T-helper 2 cell (primary cell): ENCODE measurements at regions not wholly inside any gene's neighbourhood (a gene's known extent, or its start where the extent isn't known, plus 50 kb on each side); places are given as distances from the start of the nearest gene placed in this dataset.
"Not testable (repeated sequence)": the region's sequence is repeated elsewhere in the genome, so short reads cannot be mapped to it uniquely, and the experiment has no call there.

ENCODE experiments used
- DNase-seq, 5 experiments: peaks; one replicate each; pipeline versions ENCODE4 v3.0.0 to v3.0.0-alpha.2; 2012 to 2022

GRCh38 chr17:68097161-68097805, 61.7 kb downstream of the KPNA2 start:
- no peak for DNase-seq

GRCh38 chr17:68099341-68099753, 63.8 kb downstream of the KPNA2 start:
- not testable (repeated sequence) for DNase-seq

DNA sequence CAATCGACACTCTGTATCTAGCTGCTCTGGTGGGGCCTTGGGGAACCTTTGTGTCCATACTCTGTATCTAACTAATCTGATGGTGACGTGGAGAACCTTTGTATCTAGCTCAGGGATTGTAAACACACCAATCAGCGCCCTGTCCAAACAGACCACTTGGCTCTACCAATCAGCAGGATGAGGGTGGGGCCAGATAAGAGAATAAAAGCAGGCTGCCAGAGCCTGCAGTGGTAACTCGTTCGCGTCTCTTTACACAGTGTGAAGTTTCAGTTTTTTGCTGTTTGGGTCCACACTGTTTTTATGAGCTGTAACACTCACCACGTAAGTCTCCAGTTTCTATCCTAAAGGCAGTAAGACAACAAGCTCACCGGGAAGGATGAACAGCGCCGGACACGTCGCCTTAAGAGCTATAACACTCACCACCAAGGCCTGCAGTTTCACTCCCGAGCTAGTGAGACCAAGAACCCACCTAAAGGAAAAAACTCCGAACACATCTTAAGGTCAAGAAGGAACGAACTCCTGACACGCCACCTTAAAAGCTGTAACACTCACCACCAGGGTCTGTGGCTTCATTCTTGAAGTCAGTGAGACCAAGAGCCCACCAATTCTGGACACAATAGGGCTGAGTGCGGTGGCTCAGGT, 64.6 kb downstream of the KPNA2 start:
- DNase-seq = no peak

DNA sequence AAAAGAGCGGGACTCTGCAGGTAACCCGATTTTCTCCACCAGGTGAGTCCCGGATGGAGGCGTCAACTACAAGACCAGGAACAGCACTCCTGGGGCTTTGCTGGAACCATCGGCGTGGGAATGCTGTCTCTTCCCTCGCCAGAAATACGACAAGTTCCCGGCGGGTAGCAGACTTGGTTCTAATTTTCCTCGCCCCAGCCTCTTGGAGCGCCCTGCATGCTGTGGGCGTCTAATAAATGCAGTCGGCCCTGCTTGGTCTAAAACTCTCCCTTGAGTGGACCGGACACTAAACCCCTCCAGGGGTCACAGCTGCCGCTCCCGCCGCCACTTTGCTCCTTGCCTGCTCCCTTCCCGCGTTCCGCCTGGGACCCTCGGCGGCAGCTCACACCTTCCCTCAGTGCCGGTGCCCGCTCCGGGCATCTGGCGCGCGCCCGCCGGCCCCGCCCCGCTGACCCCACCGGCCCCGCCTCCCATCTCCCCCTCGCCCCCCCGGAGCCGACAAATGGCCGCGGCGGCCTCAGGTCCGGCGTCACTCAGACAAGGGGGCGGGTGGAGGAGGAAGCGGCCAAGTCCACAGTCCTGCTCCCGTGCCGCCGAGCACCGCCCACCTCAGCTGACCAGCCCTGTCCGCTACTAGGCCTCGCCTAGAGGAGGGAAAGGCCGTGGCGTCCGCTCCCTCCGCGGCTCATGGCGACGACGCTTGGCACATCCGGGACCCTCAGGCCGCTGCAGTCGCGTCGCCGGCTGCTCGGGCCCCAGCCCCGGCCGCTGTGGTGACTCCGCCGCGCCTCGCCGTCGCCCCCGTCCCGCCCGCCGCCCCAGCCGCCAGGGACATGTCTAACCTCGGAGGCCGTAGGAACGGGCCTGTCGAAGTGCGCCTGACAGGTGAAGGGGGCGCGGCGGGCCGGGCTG, 65.8 kb downstream of the KPNA2 start:
- DNase-seq = peak; percentile 50 to 74 (median 61)

GRCh38 chr17:68101987-68102314, 66.4 kb downstream of the KPNA2 start:
- no peak for DNase-seq

DNA sequence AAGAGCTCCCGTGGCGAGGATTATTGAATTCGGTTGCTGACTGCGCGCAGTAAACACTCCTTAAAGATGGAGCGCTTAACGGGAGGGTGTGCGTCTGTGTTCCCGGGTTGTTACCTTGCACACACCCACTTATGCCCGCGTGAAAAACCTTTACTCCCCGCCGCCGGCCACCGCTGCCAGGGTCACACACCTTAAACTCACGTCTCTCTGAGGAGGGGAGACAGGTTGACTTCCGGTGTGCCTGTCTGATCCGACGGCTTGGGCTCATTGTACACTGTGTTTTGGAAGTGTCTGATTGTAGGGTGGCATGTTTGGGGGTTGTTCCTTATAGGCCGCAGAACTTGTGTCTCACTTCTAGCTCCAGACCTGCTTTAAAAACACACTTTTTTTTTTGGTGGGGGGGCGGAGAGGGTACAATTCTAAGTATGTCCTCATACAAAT, 66.8 kb downstream of the KPNA2 start:
- DNase-seq = peak in 2 of 5 experiments; percentile 31 to 40

- no peak for DNase-seq
Measured at GRCh38 chr17:68103148-68103547, 67.6 kb downstream of the KPNA2 start.

DNA sequence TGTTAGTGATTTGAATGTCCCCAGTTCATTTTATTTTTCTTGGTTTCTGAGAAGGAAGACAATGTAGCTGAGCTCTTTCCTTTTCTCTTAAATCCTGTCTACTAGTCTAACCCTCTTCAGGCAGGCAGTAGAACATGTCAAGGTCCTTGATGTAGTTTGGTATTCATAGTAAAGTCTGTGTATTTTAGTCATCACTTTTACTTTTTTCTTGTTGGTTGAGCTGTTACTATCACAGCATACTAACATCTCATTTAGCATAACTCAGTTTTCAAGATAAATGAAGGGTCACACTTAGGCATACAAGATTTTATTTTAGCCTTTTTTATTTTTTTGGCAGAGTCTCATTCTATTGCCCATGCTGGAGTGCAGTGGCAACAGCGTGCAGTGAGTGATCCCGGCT, 70.5 kb downstream of the KPNA2 start:
- DNase-seq = peak in 1 of 5 experiments; percentile 41

DNA sequence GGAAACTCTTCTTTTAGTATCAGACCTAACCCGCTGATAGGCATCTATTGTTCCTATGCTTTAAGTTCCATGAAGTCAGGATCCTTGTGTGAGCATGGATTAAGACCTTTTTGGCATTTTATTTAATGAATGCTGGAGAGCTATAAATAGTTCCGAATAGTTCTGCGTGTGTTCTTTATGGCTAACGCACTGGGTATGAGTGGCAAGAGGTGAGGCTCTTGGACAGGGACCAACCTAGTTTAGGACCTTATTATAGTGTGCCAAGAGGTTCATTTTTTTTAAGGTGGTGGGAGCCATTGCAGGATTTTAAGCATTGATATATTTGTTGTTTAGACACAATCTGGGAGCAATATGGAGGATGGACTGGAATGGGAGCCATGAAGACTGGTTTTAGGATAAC, 71.8 kb downstream of the KPNA2 start:
- DNase-seq = no peak

- DNase-seq = no peak
Measured at GRCh38 chr17:68108313-68109000, 72.9 kb downstream of the KPNA2 start.

DNA sequence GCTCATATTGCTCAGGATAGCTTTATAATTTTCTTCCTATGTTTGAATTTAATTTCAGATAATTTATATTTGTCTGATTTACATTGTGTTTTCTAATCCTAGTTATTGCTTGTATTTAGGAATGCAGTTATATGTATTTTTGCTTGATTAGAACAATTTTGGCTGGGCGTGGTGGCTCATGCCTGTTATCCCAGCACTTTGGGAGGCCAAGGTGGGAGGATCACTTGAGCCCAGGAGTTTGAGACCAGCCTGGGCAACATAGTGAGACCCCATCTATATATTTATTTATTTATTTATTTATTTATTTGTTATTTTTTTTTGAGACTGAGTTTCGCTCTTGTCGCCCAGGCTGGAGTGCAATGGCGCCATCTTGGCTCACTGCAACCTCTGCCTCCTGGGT, 73.9 kb downstream of the KPNA2 start:
- DNase-seq = not testable (repeated sequence)

GRCh38 chr17:68116211-68116610, 80.7 kb downstream of the KPNA2 start:
- DNase-seq = not testable (repeated sequence)

DNA sequence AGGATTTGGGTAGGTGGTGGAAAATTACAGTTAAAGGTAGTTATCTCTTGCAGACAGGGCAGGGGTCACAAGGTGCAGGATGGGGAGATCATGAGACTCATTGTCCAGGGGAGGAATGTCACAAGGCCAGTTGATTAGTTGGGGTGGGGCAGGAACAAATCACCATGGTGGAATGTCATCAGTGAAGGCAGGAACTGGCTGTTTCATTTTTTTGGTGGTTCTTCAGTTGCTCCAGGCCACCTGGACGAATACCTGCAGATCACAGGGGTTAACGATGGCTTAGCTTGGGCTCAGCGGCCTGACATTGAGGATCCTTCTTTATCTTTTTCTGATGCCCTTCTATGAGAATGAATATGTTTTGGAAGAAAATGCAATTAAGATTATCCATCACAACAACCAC, 87.1 kb downstream of the KPNA2 start:
- no peak for DNase-seq

GRCh38 chr17:68125111-68125870, 89.8 kb downstream of the KPNA2 start:
- DNase-seq = no peak

DNA sequence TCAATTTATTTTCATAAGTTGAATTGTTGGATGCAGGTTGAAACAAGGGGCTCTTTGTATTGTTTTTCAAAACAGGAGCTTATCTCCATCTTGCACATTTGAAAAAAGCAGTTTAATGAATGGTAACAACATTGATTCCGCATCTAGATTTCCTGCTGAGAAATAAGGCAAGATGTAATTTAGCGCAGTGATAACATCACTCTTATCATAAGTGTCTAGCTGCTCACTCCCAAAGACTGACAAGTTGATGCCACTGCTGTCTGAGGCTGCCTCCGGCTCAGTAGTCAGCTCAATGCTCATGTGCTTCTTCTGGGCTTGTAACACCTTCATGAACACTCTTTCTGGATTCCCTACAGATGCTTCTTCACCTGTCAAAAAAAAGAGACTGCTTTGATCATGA, 92.4 kb downstream of the KPNA2 start:
- no peak for DNase-seq

GRCh38 chr17:68131456-68131855, 95.9 kb downstream of the KPNA2 start:
- DNase-seq = no peak

GRCh38 chr17:68133346-68134045, 98.0 kb downstream of the KPNA2 start:
- no peak for DNase-seq

DNA sequence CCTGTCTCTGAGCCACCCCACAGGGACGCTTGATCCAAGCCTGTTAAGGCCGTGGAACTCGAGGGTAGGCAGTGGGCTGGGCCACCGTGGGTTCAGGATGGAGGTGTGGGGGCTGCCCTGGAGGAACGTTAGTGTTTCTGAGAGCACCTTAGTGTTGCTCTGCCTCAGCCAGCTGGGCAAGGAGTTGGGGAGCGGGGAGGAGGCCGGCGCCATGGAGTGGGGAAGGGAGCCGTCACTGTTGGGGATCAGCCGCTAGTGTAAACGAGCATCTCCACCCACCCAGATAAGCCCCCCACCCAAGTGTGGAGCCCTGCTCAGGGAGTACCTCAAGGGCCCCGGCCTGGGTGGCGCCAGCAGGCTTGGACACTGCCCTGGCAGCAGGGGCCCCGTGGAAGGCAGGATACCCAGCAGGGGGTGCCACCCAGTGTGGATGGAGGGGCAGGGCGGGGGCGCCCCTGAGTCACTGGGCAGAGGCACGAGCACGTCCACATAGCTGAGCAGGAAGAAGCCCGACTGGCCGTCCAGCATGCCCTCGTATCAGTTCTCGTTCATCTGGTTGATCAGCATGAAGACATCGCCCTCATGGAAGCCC, 98.6 kb downstream of the KPNA2 start:
- DNase-seq = no peak

GRCh38 chr17:68134731-68135130, 99.2 kb downstream of the KPNA2 start:
- no peak for DNase-seq

GRCh38 chr17:68135141-68135887, 99.8 kb downstream of the KPNA2 start:
- no peak for DNase-seq
